Fibroblast of mammary gland (primary cell): ENCODE measurements at regions not wholly inside any gene's neighbourhood (a gene's known extent, or its start where the extent isn't known, plus 50 kb on each side); places are given as distances from the start of the nearest gene placed in this dataset.

Experiments
- DNase-seq: peaks from one replicate; pipeline ENCODE4 v3.0.0-alpha.2; 2010; ENCODE audit warnings: low read depth
- H3K4me3 ChIP-seq: 2 replicates; pipeline ENCODE4 v1.5.1; 2011; ENCODE audit warnings: low read depth, mild to moderate bottlenecking, low read length, moderate library complexity; ENCODE audit not compliant: control insufficient read depth
- CTCF ChIP-seq: conservative IDR thresholded peaks from 2 replicates; pipeline ENCODE4 v1.5.1; 2011; ENCODE audit warnings: low read depth, low read length, inconsistent platforms; ENCODE audit not compliant: control insufficient read depth, insufficient read depth

- TF ChIP-seq CTCF = no peak
- DNase-seq = no peak
- H3K4me3 ChIP-seq = no peak overlapping the region
Observed at GRCh38 chr21:34022627-34023335, 50.6 kb upstream of the MRPS6 start.

- no peak overlapping the region for H3K4me3 ChIP-seq
- TF ChIP-seq CTCF = no peak
- no peak for DNase-seq
Observed at GRCh38 chr21:34021726-34022125, 51.7 kb upstream of the MRPS6 start.

- no peak for TF ChIP-seq CTCF
- H3K4me3 ChIP-seq = no peak overlapping the region
- DNase-seq = no peak
Observed at GRCh38 chr21:34020983-34021553, 52.3 kb upstream of the MRPS6 start.

- no peak for TF ChIP-seq CTCF
- no peak overlapping the region for H3K4me3 ChIP-seq
- no peak for DNase-seq
Observed at GRCh38 chr21:34020005-34020847, 53.2 kb upstream of the MRPS6 start.

GRCh38 chr21:34019402-34019801 lies 54.0 kb upstream of the MRPS6 start:
- H3K4me3 ChIP-seq = no peak overlapping the region
- no peak for TF ChIP-seq CTCF
- DNase-seq = no peak

GRCh38 chr21:34018910-34019309 lies 54.5 kb upstream of the MRPS6 start:
- TF ChIP-seq CTCF = no peak
- no peak for DNase-seq
- no peak overlapping the region for H3K4me3 ChIP-seq
